Neural cell (in vitro differentiated cells): ENCODE measurements at regions not wholly inside any gene's neighbourhood (a gene's known extent, or its start where the extent isn't known, plus 50 kb on each side); places are given as distances from the start of the nearest gene placed in this dataset.

ENCODE experiments used
- H2AFZ ChIP-seq: fragments of 200-600, 300-800 bp; sonication (generic), shearing (Covaris generic); 2 replicates; pipeline ENCODE4 v1.6.0; 2014; ENCODE audit warnings: low read depth, mild to moderate bottlenecking, antibody characterized with exemption, low read length, moderate library complexity
- H3F3A ChIP-seq: fragments of 200-600 bp; shearing (Covaris generic); 2 replicates; pipeline ENCODE4 v1.6.1; 2016; ENCODE audit warnings: mild to moderate bottlenecking, moderate library complexity, mixed read lengths, antibody characterized with exemption, low read length; ENCODE audit not compliant: insufficient read depth, poor library complexity, severe bottlenecking
- H3K27ac ChIP-seq: fragments of 200-600, 300-800 bp; sonication (generic), shearing (Covaris generic); 2 replicates; pipeline ENCODE4 v1.5.1; 2014; ENCODE audit warnings: mild to moderate bottlenecking, low read length, moderate library complexity
- H3K27me3 ChIP-seq: fragments of 300-800, 200-600 bp; sonication (generic), shearing (Covaris generic); 2 replicates; pipeline ENCODE4 v1.6.0; 2014; ENCODE audit warnings: mild to moderate bottlenecking, low read depth, low read length, moderate library complexity; ENCODE audit not compliant: insufficient read depth
- H3K36me3 ChIP-seq: fragments of 300-800, 200-600 bp; sonication (generic), shearing (Covaris generic); 2 replicates; pipeline ENCODE4 v1.5.1; 2014; ENCODE audit warnings: mild to moderate bottlenecking, antibody characterized with exemption, low read length, moderate library complexity; ENCODE audit not compliant: insufficient read depth
- H3K4me2 ChIP-seq: fragments of 300-800, 200-600 bp; sonication (generic), shearing (Covaris generic); 2 replicates; pipeline ENCODE4 v1.6.0; 2014; ENCODE audit warnings: mild to moderate bottlenecking, low read length
- H3K4me3 ChIP-seq: fragments of 300-800, 200-600 bp; sonication (generic), shearing (Covaris generic); 2 replicates; pipeline ENCODE4 v1.5.1; 2014; ENCODE audit warnings: mild to moderate bottlenecking, low read length, moderate library complexity
- H3K79me2 ChIP-seq: fragments of 200-600 bp; shearing (Covaris generic); replicated peaks from 2 replicates; pipeline ENCODE4 v1.6.0; 2014; ENCODE audit warnings: mild to moderate bottlenecking, low read length, moderate library complexity; ENCODE audit not compliant: insufficient read depth
- H3K9ac ChIP-seq: fragments of 300-800, 200-600 bp; sonication (generic), shearing (Covaris generic); 2 replicates; pipeline ENCODE4 v1.6.1; 2016; ENCODE audit warnings: mild to moderate bottlenecking, low read length, mixed read lengths
- H3K9me2 ChIP-seq: fragments of 200-600 bp; shearing (Covaris generic); 2 replicates; pipeline ENCODE4 v1.6.1; 2016; ENCODE audit warnings: mild to moderate bottlenecking, low read length, mixed read lengths; ENCODE audit not compliant: insufficient read depth
- H3K9me3 ChIP-seq: fragments of 200-600, 300-800 bp; sonication (generic), shearing (Covaris generic); 2 replicates; pipeline ENCODE4 v1.6.1; 2016; ENCODE audit warnings: mild to moderate bottlenecking, mixed run types, low read length, moderate library complexity, mixed read lengths
- H4K20me1 ChIP-seq: fragments of 200-600 bp; shearing (Covaris generic); 2 replicates; pipeline ENCODE4 v1.6.1; 2016; ENCODE audit warnings: mild to moderate bottlenecking, mixed run types; ENCODE audit not compliant: insufficient read depth
- EP300 ChIP-seq: fragments of 450-650 bp; conservative IDR thresholded peaks from 2 replicates; pipeline ENCODE4 v1.6.1; 2014; ENCODE audit warnings: antibody characterized with exemption, mild to moderate bottlenecking, moderate library complexity; ENCODE audit not compliant: poor library complexity, severe bottlenecking
- EZH2 ChIP-seq: fragments of 200-600, 300-800 bp; shearing (Covaris generic), sonication (generic); IDR thresholded peaks from 2 replicates; pipeline ENCODE4 v1.6.1; 2014; ENCODE audit warnings: antibody characterized with exemption, low read length, borderline replicate concordance, mild to moderate bottlenecking; ENCODE audit not compliant: insufficient read depth, poor library complexity, severe bottlenecking
- MXI1 ChIP-seq: fragments of 450-650 bp; conservative IDR thresholded peaks from 2 replicates; pipeline ENCODE4 v1.6.1; 2014; ENCODE audit warnings: antibody characterized with exemption, mild to moderate bottlenecking; ENCODE audit not compliant: poor library complexity, severe bottlenecking
- POLR2AphosphoS5 ChIP-seq: IDR thresholded peaks from 2 replicates; pipeline ENCODE4 v1.6.1; 2012
- SMC3 ChIP-seq: fragments of 450-650 bp; conservative IDR thresholded peaks from 2 replicates; pipeline ENCODE4 v1.6.1; 2014; ENCODE audit warnings: antibody characterized with exemption, mild to moderate bottlenecking, moderate library complexity; ENCODE audit not compliant: poor library complexity
- TAF1 ChIP-seq: IDR thresholded peaks from 2 replicates; pipeline ENCODE4 v1.6.1; 2012; ENCODE audit warnings: low read depth
- TF ChIP-seq, protein P1 (sequence below): IDR thresholded peaks from 2 replicates; pipeline ENCODE4 v1.6.1; 2012; ENCODE audit warnings: borderline replicate concordance
- TF ChIP-seq, protein P2 (sequence below): fragments of 450-650 bp; IDR thresholded peaks from 2 replicates; pipeline ENCODE4 v1.5.1; 2014; ENCODE audit warnings: antibody characterized with exemption, mild to moderate bottlenecking, moderate library complexity; ENCODE audit not compliant: poor library complexity, severe bottlenecking

DNA sequence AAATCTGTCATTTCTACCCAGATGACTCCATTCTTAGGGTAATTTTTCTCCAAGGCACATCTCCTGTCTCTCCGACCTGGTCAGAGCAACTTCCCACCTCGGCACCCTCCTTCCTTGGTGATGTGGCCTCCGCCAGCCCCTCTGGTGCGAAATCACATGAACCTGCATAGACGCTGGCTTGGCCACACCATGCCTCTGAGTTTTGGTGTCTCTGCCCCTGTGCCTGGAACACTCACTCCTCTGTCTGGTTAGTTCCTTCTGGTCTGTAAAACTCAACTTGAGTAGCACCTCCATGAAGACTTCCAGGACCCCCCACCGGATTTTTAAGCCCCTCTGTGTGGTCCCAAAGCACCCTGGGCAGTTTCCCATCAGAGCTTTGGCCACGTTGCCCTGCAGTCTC, 83.2 kb upstream of the OTOS start:
- Histone ChIP-seq H3K27me3 (no peaks in the 10 kb centered on the region), H3K4me3 (no peak overlapping the region), H3K4me2 (no peak overlapping the region), H3K9ac (no peak overlapping the region), H4K20me1 (no peaks in the 10 kb centered on the region), H2AFZ (no peak overlapping the region), H3K79me2 (no peaks in the 10 kb centered on the region), H3F3A (no peaks in the 10 kb centered on the region), H3K9me2 (no peaks in the 10 kb centered on the region), H3K9me3 (peaks cover 6% of the 10 kb centered on the region), H3K27ac (no peak overlapping the region), H3K36me3 (no peaks in the 10 kb centered on the region)
- TF ChIP-seq, protein P1, sequence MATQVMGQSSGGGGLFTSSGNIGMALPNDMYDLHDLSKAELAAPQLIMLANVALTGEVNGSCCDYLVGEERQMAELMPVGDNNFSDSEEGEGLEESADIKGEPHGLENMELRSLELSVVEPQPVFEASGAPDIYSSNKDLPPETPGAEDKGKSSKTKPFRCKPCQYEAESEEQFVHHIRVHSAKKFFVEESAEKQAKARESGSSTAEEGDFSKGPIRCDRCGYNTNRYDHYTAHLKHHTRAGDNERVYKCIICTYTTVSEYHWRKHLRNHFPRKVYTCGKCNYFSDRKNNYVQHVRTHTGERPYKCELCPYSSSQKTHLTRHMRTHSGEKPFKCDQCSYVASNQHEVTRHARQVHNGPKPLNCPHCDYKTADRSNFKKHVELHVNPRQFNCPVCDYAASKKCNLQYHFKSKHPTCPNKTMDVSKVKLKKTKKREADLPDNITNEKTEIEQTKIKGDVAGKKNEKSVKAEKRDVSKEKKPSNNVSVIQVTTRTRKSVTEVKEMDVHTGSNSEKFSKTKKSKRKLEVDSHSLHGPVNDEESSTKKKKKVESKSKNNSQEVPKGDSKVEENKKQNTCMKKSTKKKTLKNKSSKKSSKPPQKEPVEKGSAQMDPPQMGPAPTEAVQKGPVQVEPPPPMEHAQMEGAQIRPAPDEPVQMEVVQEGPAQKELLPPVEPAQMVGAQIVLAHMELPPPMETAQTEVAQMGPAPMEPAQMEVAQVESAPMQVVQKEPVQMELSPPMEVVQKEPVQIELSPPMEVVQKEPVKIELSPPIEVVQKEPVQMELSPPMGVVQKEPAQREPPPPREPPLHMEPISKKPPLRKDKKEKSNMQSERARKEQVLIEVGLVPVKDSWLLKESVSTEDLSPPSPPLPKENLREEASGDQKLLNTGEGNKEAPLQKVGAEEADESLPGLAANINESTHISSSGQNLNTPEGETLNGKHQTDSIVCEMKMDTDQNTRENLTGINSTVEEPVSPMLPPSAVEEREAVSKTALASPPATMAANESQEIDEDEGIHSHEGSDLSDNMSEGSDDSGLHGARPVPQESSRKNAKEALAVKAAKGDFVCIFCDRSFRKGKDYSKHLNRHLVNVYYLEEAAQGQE: no peak
- no peak for TF ChIP-seq MXI1
- TF ChIP-seq TAF1: no peak
- TF ChIP-seq SMC3: no peak
- TF ChIP-seq POLR2AphosphoS5: no peak

DNA sequence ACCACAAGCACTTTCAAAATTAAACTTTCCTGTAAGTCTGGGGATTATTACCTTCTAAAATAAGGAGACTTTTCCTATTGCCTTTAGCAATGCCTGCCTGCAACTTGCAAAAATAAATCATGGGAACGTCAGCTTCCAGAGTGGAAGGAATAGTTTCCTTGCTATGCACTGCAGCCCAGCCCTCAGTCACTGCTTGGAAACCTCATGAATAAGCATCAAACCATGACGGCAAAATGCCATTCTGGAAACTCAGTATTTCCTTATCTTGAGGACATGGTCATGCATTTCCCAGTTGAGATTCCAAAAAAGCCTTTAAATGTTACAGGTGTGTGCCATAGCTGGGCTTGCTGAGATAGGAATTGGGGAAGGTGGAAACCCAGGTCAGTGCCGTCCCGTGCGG, 84.2 kb upstream of the OTOS start:
- H3K9me3 ChIP-seq: peaks cover 10% of the 10 kb centered on the region

More for the DNA sequence above, 84.2 kb upstream of the OTOS start:
- Histone ChIP-seq H3K4me3 (no peak overlapping the region), H2AFZ (no peak overlapping the region), H4K20me1 (no peaks in the 10 kb centered on the region), H3K27me3 (no peaks in the 10 kb centered on the region), H3K9ac (no peak overlapping the region), H3K27ac (no peak overlapping the region), H3K36me3 (no peaks in the 10 kb centered on the region), H3K4me2 (no peak overlapping the region), H3K9me2 (no peaks in the 10 kb centered on the region), H3K79me2 (no peaks in the 10 kb centered on the region), H3F3A (no peaks in the 10 kb centered on the region)
- TF ChIP-seq, protein P1: no peak
- TF ChIP-seq EP300 (no peak), SMC3 (no peak), EZH2 (no peak), TAF1 (no peak)
- TF ChIP-seq, protein P2, sequence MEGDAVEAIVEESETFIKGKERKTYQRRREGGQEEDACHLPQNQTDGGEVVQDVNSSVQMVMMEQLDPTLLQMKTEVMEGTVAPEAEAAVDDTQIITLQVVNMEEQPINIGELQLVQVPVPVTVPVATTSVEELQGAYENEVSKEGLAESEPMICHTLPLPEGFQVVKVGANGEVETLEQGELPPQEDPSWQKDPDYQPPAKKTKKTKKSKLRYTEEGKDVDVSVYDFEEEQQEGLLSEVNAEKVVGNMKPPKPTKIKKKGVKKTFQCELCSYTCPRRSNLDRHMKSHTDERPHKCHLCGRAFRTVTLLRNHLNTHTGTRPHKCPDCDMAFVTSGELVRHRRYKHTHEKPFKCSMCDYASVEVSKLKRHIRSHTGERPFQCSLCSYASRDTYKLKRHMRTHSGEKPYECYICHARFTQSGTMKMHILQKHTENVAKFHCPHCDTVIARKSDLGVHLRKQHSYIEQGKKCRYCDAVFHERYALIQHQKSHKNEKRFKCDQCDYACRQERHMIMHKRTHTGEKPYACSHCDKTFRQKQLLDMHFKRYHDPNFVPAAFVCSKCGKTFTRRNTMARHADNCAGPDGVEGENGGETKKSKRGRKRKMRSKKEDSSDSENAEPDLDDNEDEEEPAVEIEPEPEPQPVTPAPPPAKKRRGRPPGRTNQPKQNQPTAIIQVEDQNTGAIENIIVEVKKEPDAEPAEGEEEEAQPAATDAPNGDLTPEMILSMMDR: no peak
